GM12873 (cell line): ENCODE measurements at regions not wholly inside any gene's neighbourhood (a gene's known extent, or its start where the extent isn't known, plus 50 kb on each side); places are given as distances from the start of the nearest gene placed in this dataset.

Experiments
- TF ChIP-seq, protein P1 (sequence below): IDR thresholded peaks from 2 replicates; pipeline ENCODE4 v1.5.1; 2012; ENCODE audit warnings: low read depth, mild to moderate bottlenecking, moderate library complexity, low read length, control low read depth; ENCODE audit not compliant: insufficient read depth; ENCODE audit errors: missing control alignments

- TF ChIP-seq, protein P1, sequence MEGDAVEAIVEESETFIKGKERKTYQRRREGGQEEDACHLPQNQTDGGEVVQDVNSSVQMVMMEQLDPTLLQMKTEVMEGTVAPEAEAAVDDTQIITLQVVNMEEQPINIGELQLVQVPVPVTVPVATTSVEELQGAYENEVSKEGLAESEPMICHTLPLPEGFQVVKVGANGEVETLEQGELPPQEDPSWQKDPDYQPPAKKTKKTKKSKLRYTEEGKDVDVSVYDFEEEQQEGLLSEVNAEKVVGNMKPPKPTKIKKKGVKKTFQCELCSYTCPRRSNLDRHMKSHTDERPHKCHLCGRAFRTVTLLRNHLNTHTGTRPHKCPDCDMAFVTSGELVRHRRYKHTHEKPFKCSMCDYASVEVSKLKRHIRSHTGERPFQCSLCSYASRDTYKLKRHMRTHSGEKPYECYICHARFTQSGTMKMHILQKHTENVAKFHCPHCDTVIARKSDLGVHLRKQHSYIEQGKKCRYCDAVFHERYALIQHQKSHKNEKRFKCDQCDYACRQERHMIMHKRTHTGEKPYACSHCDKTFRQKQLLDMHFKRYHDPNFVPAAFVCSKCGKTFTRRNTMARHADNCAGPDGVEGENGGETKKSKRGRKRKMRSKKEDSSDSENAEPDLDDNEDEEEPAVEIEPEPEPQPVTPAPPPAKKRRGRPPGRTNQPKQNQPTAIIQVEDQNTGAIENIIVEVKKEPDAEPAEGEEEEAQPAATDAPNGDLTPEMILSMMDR = no peak
Measured at GRCh38 chr18:45409971-45410370, 205.3 kb upstream of the SLC14A2 start.

GRCh38 chr18:45412577-45412976 lies 202.7 kb upstream of the SLC14A2 start:
- TF ChIP-seq, protein P1 = no peak

DNA sequence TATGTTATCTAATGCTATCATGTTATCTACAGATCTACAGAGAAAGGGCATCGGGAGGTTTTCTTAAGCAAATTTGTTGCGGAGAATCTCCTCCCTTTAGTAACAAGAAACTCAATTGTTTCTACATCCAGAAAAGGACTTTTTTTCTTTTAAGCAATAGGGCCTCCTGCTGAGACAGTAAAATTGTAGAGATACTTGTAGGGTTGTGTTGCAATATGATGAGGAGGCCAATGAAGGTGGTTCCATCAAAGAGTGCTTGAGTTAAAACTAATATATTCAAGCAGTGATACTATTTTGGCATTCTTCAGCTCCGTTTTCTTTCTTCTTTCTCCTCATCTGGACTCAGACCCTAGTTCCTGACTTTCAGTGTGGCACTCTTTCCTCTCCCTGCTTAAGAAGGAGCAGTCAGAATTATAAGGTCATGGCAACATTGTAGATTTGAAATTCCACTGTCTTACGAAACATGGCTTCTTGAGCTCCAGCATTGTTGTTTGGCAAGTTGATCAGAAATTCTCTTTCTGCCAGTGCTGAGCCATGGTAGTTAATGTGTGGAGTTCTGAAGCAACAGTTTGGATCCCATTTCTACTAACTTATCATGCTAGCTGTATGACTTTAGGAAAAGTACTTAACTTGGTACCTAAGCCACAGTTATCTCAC lies 202.0 kb upstream of the SLC14A2 start:
- TF ChIP-seq, protein P1 = no peak

DNA sequence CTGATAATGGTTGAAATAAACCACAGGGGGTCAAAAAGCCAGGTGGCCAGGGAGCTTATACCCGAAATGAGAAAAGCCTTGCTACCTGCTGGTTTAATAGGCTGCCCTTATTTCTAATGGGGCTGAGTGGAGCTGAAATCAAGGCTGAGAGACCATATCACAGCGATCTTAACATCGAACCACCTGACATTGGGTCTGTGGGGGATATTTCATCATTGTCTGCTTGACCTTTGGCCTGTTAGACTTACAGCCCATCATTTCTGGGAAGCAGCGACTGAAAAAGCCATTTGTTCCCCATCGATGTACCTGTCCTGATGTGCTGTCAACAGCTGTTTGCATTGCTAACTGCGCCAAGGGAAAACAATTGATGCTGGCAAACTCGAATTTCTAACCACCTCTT lies 199.7 kb upstream of the SLC14A2 start:
- TF ChIP-seq, protein P1 = no peak

GRCh38 chr18:45416168-45416567 lies 199.1 kb upstream of the SLC14A2 start:
- TF ChIP-seq, protein P1 = no peak

DNA sequence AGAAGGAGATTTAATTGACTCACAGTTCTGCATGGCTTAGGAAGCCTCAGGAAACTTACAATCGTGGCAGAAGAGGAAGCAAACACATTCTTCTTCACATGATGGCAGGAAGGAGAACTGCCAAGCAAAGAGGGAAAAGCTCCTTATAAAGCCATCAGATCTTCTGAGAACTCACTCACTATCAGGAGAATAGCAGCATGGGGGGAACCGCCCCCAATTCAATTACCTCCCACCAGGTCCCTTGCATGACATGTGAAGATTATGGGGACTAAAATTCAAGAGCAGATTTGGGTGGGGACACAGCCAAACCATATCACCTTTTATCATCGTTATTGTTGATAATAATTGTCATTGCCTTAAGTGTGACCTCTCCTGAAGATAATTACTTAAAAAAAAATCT lies 197.9 kb upstream of the SLC14A2 start:
- TF ChIP-seq, protein P1 = no peak

DNA sequence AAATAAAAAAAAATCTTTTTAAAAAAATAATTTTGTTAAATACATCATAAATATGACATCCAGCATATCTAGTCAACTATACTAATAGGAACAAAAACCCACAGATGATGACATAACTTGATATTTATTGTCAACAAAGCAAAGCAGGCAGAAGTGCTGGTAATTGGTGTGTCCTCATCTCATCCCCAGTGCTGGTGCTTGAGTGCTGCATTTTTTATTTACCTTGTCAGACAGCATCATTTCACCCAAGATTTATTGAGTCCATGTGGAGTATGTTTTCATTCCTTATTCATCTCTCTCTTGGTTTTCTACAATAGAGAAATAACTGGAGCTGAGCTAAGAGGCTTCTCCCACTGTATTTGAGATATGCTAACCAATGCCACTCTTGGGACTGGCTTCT lies 191.6 kb upstream of the SLC14A2 start:
- TF ChIP-seq, protein P1 = no peak

- TF ChIP-seq, protein P1 = no peak
Measured at GRCh38 chr18:45430041-45430440, 185.2 kb upstream of the SLC14A2 start.
